ENCODE measurements at regions not wholly inside any gene's neighbourhood (a gene's known extent, or its start where the extent isn't known, plus 50 kb on each side); places are given as distances from the start of the nearest gene placed in this dataset.
"Not testable (repeated sequence)": the region's sequence is repeated elsewhere in the genome, so short reads cannot be mapped to it uniquely, and the experiment has no call there.

DNA sequence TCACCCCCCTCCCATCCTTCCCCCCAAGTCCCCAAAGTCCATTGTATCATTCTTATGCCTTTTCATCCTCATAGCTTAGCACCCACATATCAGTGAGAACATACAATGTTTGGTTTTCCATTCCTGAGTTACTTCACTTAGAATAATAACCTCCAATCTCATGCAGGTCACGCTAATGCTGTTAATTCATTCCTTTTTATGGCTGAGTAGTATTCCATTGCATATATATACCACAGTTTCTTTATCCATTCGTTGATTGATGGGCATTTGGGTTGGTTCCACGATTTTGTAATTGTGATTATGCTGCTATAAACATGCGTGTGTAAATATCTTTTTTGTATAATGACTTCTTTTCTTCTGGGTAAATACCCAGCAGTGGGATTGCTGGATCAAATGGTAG is 621.9 kb upstream of the NRP1 start:
- DNase-seq (ENCODE audit: low read depth), result not testable (repeated sequence)

DNA sequence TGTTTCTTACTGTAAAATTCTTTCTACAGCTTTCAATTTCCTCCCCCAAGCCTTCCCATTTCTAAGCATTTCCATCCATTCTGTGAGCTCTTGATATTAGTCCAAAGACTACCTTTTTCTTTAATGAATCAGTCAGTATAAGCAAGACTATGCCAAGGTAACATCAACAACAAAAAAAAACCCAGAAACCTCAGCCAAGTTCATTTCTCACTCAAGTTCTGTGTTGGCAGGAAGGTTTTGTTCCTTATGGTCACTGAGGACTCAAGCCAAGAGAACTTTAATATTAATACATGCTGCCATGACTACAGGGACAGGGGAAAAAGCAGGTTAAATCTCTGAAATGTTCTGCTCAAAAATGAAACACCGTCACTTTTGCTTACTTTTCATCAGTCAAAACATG is 621.2 kb upstream of the NRP1 start:
- no peak for DNase-seq (ENCODE audit: low read depth)

DNA sequence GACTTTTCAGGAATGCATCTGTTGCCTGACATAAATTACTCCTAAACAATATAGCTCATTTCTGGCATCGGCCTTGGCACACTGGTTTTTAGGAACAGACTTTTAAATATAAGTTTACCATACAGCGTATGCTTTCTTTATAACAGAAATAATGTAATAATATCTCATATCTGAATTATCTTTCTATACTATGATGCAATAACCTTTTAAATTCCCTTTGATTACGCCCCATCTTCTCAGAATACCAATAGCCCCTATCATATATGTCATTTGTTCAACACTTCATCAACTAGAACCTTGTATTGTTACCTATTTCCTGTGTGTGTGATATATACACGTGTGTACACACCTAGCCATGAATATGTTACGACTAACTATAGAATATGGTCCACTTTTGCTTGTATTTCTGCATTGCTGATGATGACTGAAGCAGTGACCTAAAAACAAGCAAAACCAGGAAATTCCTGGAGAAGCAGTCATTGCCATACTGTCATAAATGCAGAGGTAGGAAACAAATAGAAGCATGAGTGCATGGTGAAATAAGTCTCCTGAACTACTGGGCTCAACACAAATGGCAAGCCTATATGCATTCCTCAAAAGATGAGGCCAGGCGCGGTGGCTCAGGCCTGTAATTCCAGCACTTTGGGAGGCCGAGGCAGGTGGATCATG is 618.4 kb upstream of the NRP1 start:
- no peak for DNase-seq (ENCODE audit: low read depth)

DNA sequence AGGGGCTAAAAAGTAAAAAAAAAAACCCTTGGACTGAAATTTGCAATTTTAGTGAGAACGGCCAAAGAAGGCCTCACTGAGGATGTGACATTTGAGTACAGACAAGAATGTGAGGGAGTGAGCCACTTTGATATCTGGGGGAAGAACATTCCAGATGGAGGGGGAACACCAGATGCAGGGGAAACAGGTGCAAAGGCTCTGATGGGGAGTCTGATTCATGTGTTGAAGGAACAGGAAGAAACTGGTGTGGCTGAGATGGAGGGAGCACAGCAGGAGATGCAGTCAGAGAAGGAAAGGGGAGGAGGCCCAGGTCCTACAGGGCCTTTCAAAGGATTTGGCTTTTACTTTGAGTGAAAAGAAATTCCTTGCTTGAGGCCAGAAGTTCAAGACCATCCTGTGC is 615.7 kb upstream of the NRP1 start:
- no peak for DNase-seq (ENCODE audit: low read depth)

DNA sequence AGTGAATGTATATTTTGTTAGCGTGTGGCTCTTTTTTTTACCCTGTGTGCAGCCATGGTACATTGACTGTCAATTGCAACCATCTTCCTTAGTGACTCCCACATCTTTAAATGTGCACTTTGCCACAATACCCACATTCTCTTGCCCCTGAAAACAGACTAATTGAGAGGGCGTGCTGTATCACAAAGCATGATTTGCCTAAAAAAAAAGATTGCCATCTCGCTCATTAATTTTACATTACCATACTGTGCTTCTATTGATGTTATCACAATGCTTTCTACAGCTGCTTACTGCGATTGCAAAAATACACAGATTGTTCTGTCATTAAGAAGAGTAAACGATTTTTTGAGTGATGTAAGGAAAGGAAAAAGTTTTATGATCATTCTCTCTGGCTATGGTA is 613.1 kb upstream of the NRP1 start:
- DNase-seq (ENCODE audit: low read depth), result no peak

DNA sequence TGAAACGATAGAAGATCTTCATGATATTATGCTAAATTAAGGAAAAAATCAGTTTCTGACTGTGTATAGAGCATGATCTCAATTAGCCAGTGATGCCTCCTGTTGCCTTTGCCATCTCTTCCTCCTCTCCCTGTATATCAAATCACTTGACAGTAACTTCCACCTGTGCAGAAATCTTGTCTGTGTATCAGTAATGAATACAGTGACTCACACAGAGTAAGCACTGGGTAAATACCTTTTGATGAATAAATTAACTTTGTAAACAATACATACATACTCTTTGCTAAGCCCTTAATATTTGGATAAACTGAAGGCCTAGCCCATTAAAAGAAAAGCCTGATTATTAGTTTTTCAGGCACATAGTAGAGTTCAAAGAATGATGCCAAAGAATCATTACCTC is 610.6 kb upstream of the NRP1 start:
- no peak for DNase-seq (ENCODE audit: low read depth)

DNA sequence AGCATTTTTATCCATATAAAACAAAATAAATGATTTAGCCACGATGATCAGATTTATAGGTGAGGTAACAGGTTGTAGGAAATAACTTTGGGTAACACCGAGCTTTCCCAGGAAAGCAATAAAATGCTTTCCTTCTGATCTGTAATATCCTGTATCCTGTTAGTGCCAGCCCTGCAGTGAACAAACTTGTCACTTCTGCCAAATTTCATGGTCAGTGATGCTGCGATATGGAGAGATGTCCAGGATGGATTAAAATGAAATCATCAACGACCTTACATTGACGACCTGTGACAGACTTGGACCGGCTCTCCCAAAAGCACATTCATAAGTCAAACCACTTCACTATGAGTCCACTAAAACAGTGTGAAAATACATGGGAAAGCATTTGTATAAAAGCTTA is 608.0 kb upstream of the NRP1 start:
- DNase-seq (ENCODE audit: low read depth), result no peak

DNA sequence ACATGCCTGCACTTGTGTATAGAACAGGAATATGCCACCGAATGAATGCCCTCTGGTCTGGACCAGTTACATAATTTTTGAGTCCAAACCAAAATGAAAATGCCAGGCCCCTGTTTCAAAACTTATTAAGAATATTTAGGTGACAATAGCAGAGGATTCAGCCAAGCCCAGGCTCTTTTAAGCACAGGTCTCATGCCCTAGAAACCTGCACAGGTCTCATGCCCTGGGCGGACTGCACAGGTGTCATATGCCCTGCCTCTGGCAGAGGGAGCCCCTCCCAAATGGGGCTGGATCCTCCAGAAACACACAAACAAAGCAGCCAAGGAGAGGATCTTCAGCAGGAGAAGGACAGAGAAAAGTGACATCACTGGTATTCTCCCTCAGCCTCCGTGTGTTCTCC is 605.4 kb upstream of the NRP1 start:
- no peak for DNase-seq (ENCODE audit: low read depth)

DNA sequence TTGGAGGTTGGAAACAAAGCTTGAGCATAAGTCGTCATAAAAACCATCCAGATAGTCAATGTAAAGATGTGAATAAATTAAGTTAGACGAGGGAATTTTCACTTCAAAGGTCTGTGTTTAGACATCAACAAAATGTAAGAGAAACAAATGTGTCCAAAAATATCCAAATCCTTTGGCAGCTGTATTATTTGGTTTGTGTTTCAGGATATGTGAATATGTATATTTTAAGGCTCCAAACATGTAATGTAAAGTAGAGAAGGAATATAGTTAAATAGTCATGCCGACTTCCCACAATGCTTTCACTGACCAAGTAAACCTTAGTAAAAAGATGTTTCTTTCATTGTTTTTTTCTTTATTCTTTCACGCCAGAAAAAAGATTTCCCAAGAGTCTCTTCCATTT is 604.9 kb upstream of the NRP1 start:
- no peak for DNase-seq (ENCODE audit: low read depth)

DNA sequence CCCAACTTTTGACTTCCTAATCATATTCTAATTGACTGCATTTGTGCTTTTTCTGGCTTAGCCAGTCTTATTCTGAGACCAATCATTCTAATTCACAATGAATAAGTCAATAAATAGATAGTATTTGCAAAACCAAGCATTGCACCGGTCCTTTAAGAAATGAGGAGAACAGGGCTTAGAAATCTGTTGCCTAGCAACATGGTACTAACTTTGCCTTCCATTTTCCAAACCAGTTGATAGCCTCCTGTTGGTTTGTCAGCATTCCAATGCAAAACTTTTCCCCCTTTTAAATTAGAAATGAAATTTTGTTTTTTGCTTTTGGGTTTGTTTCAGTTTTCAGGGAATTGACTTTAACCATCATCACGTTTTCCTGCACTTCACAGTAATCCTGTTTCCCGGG is 603.5 kb upstream of the NRP1 start:
- DNase-seq (ENCODE audit: low read depth), result no peak

DNA sequence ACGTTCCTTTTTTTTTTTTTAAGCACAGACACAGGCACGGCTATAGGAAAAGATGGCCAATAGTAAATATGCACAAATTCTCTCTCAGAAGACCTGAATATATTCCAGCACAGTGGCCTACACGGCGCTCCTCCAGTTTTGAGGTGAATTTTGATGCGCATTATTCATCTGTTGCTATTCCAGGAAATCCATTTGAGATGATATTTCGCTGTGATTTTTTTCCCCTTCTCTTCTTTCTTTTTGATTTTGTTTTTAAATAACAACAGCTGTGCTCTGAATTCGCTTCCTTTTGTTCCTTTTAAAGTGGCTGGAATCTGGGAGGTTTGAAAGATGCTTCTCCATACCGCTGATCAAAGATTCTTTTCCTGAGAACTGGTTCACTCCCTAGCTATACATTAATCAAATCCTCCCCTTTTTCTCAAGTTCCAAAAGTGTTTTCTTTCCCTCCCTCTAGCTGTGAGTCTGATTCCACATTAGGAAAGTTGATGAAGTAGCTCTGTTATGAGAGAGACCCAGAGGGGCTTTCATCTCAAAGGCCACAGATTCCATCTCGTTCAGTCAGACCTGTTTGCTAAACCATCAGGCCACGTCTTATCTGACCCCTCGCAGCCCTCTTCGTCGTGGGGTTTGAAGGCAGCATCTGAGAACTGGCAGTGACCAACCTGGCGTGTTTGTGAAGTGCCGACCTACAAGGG is 602.7 kb upstream of the NRP1 start:
- no peak for DNase-seq (ENCODE audit: low read depth)

DNA sequence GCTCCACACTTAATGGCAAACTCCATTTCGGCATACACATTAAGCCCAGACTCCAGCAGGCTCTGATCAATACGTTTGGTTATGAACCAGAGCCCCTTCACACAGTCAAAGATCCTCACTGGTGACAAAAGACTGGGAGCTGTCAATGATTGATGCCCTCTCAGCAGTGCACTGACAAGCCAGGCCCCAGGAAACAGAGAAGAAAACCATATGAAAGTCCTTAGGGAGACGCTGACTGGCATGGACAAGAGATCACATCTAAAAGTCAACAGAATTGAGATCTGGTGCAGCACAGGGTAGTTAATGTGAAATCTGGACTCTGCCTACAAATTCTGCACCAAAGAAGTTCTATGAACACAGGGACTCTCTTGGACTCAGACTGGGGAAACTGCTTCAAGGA is 600.9 kb upstream of the NRP1 start:
- DNase-seq (ENCODE audit: low read depth), result no peak

DNA sequence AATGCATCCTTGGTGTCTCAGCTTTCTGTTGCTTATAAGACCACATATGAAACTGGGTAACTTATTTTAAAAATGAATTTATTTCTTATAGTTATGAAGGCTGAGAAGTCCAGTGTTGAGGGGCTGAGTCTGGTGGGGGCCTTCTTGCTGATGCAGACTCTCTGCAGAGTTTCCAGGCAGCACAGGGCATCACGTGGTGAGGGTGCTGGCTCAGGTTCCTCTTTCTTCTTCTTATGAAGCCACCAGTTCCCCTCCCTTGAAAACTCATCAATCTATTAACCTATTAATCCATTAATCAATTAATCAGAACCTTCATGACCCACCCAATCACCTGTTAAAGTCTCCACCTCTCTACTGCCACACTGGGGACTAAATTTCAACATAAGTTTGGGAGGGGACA is 595.6 kb upstream of the NRP1 start:
- DNase-seq (ENCODE audit: low read depth), result no peak

DNA sequence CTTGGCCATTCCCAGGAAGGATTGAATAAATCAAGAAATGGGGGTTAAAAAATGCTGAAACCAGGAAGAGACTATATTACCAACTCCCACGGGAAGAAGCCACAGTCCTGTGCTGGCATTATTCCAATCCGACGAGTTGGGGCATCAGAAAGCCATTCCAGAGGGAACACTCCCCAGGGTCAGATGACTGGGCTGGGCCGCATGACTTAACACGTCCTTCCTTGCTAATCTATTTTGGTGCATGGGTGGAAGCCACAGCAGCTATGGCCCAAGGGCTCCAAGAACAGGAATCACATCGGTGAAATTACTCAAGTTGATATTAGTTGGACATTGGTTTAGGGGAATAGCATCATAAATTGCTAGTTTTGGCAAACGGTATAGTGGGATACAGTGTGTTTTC is 592.9 kb upstream of the NRP1 start:
- DNase-seq (ENCODE audit: low read depth), result no peak

DNA sequence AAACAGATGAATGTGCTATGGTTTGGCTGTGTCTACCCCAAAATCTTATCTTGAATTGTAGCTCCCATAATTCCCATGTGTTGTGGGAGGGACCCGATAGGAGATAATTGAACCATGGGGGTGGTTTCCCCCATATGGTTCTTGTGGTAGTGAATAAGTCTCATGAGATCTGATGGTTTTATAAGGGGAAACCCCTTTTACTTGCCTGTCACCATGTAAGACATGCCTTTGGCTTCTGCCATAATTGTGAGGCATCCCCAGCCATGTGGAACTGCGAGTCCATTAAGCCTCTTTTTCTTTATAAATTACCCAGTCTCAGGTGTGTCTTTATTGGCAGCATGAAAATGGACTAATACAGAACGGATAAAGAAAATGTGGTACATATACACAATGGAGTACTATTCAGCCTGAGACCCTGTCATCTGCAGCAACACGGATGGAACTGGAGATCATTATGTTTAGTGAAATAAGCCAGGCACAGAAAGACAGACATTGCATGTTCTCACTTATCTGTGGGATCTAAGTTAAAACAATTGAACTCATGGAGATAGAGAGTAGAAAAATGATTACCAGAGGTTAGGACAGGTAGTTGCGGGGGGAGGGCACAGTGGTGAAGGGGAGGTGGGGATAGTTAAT is 587.6 kb upstream of the NRP1 start:
- no peak for DNase-seq (ENCODE audit: low read depth)

DNA sequence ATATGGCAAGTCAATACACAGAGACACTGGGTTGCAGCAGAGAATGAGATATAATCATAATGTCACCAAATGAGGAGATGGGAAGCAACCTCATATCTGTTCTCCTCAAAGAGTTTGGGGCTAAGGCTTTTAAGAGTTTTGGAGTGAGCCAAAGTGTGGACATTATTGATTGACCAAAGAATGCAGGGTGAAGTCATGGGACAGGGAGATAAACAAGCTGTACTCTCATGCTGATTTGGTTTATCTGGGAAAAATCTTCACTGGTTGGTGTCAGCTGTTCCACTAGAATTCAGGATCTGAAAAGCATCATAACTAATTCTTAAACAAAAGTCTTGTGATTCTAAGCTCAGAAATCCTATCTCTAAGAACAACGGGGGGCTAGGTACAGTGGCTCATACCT is 585.9 kb upstream of the NRP1 start:
- no peak for DNase-seq (ENCODE audit: low read depth)

DNA sequence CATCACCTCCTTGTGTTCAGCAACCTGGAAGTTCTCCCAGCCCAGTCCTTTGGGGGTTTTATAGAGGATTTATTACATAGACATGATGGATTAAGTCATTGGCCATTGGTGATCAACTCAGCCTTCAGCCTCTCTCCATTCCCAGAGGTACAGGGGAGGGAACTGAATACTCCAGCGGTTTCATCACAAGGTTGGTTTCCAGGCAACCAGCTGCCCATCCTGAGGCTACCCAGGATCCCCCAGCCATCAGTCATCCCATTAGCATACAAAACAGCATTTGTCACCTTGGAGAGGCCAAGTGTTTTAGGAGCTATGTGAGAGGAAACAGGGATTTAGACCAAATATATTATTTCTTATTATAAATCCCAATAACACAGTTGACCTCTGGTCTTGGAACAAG is 584.8 kb upstream of the NRP1 start:
- no peak for DNase-seq (ENCODE audit: low read depth)

DNA sequence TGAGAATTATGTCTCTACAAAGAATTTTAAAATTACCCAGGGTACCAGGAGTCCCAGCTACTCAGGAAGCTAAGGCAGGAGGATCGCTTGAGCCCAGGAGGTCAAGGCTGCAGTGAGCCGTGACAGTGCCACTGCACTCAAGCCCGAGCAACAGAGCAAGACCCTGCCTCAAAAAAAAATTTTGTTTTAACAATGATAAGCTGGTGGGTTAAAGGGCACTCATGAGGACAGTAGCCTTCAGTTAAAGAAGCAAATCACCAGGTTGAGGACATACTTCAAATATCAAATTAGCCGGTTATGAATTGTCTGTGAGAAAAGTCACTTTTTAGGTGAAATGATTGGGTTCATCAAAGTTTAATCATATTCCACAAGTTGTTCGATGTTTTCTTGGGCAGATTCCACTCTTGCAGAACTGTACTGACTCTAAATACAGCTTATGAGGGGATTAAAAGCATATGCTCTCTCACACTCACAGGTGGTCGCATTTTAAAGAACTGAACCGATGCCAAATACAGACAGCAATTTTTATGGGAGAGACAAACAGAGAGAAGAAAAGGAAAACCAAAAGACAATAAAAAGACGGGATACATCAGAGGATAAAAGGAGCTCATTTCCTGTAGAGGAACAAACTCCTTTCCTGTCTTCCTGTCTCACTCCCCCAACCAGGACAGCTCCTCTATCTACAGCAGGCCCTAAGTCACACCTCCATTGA is 582.8 kb upstream of the NRP1 start:
- DNase-seq (ENCODE audit: low read depth), result no peak

DNA sequence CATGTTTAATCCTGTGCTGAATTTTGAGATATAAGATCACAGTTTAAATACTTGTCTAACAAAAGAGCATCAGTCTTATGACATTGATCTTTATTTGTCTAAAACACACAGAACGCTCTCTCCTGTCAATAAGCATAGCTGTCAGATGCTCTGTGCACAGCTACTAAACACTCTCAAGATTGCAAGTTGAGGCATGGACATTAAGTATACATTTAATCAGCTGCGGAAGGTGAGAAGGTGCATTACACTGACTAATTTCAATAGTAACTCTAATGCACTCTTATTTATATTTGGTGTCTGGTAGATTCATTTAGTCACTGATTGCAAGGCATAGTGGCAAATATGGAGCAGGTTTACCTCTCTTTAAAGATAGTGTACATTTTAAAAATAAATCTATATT is 580.3 kb upstream of the NRP1 start:
- DNase-seq (ENCODE audit: low read depth), result no peak

DNA sequence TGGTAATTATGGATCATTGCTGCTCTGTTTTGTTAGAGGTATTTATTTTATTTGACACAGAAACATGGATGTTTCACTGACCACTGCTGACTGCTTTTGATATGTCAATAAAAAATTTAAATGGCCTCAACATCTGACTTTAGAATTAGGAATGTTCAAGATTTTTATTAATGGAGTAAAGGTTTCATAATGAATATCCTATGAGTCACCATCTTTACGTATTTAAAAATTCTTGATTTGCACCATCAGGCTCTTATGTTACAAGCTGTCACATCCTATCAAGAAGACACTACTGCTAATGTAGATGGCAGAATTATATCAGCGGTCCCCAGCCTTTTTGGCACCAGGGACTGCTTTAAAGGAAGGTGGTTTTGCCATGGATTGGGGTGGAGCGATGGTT is 578.7 kb upstream of the NRP1 start:
- DNase-seq (ENCODE audit: low read depth), result no peak

DNA sequence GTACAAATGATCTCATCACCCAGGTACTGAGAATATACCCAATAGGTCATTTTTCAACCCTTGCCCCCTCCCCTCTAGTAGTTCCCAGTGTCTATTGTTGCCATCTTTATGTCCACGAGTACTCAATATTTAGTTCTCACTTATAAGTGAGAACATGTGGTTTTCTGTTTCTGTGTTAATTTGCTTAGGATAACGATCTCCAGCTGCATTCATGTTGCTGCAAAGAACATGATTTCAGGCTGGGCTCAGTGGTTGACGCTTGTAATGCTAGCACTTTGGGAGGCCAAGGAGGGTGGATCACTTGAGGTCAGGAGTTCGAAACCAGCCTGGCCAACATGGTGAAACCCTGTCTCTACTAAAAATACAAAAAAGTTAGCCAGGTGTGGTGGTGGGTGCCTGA is 575.0 kb upstream of the NRP1 start:
- not testable (repeated sequence) for DNase-seq (ENCODE audit: low read depth)

DNA sequence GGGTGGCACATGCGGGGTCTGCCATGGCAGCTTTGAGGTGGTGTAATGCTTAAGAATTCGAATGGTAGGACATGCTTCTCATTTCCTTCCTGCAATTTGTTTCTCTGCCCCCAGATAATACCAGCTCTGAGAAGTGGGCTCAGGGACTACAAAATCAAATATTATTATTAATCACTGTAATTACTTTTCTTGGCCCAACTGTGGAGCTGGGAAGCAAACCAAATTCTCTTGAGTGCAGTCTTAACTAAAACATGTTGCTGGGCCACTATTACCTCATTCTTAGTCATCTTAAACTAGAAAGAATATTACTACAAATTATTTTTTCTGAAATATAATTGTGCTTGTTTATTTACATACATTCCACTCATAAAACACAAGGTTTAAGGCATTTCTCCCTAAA is 566.7 kb upstream of the NRP1 start:
- DNase-seq (ENCODE audit: low read depth), result no peak

DNA sequence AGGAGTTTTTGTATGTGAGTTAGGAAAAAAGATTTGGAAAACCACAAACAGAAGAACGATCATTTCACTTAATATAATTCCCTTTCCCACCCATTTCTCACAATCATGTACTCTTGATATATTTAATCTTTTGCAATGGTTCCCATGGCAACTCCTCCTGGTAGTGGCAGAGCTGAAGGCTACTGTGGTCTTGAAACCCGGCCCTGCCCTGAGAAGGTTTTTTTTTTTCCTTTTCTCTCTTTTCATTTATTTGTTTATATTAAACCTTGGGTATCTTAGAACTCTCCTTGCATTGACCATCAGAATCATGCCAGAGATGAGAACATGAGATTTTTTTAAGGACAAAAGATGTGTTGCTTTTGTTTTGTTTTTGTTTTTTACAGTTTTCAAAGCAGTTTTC is 566.1 kb upstream of the NRP1 start:
- no peak for DNase-seq (ENCODE audit: low read depth)

All from activated T-cell treated with anti-CD3 and anti-CD28 coated beads for 48 hours (primary cell).